ENCODE measurements at regions not wholly inside any gene's neighbourhood (a gene's known extent, or its start where the extent isn't known, plus 50 kb on each side); places are given as distances from the start of the nearest gene placed in this dataset.

DNA sequence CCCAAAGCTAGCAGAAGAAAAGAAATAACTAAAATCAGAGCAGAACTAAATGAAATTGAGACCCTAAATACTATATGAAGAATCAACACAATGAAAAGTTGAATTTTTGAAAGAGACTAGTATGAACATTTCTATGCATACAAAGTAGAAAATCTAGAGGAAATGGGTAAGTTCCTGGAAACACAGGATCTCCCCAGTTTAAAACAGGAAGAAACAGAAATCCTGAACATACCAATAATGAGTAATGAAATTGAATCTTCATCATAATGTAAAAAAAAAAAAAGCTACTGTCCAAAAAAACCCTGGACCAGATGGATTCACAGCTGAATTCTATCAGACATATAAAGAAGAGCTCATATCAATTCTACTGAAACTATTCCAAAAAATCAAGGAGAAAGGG lies 233.5 kb downstream of the PLPP3 start (continued):
- TF ChIP-seq, protein P1, sequence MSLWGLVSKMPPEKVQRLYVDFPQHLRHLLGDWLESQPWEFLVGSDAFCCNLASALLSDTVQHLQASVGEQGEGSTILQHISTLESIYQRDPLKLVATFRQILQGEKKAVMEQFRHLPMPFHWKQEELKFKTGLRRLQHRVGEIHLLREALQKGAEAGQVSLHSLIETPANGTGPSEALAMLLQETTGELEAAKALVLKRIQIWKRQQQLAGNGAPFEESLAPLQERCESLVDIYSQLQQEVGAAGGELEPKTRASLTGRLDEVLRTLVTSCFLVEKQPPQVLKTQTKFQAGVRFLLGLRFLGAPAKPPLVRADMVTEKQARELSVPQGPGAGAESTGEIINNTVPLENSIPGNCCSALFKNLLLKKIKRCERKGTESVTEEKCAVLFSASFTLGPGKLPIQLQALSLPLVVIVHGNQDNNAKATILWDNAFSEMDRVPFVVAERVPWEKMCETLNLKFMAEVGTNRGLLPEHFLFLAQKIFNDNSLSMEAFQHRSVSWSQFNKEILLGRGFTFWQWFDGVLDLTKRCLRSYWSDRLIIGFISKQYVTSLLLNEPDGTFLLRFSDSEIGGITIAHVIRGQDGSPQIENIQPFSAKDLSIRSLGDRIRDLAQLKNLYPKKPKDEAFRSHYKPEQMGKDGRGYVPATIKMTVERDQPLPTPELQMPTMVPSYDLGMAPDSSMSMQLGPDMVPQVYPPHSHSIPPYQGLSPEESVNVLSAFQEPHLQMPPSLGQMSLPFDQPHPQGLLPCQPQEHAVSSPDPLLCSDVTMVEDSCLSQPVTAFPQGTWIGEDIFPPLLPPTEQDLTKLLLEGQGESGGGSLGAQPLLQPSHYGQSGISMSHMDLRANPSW (CRISPR knock-in tag; conservative IDR thresholded peaks at IDR 0.05; ENCODE audit: low read depth) = no peak

- H3K27me3 Mint-ChIP-seq (ENCODE audit: low read depth) = no peaks in the 10 kb centered on the region
- POLR2A ChIA-PET = no interaction called here
- DNase-seq (ENCODE audit: low spot score) (no peak), ATAC-seq (no peak)
- H3K27ac Mint-ChIP-seq = no peak overlapping the region
- CTCF ChIA-PET = no interaction called here
- no peak overlapping the region for H3K4me3 Mint-ChIP-seq
- no peaks in the 10 kb centered on the region for H3K4me1 Mint-ChIP-seq
- peaks cover 20% of the 10 kb centered on the region for H3K9me3 Mint-ChIP-seq
- no peak for TF ChIP-seq PRDM15 (CRISPR knock-in tag; IDR thresholded peaks at IDR 0.05)
- no peak for TF ChIP-seq ZNF425 (CRISPR knock-in tag; conservative IDR thresholded peaks at IDR 0.05)
- no peak for TF ChIP-seq ZNF219 (CRISPR knock-in tag; IDR thresholded peaks at IDR 0.05; ENCODE audit: borderline replicate concordance)
- no peak for TF ChIP-seq MXD4 (CRISPR knock-in tag; IDR thresholded peaks at IDR 0.05; ENCODE audit: borderline replicate concordance)
- TF ChIP-seq SMAD4 (CRISPR knock-in tag; IDR thresholded peaks at IDR 0.05) = no peak
- H3K36me3 Mint-ChIP-seq = peaks cover 7% of the 10 kb centered on the region
Observed at GRCh38 chr1:56340977-56341376, 238.4 kb downstream of the PLPP3 start.

DNA sequence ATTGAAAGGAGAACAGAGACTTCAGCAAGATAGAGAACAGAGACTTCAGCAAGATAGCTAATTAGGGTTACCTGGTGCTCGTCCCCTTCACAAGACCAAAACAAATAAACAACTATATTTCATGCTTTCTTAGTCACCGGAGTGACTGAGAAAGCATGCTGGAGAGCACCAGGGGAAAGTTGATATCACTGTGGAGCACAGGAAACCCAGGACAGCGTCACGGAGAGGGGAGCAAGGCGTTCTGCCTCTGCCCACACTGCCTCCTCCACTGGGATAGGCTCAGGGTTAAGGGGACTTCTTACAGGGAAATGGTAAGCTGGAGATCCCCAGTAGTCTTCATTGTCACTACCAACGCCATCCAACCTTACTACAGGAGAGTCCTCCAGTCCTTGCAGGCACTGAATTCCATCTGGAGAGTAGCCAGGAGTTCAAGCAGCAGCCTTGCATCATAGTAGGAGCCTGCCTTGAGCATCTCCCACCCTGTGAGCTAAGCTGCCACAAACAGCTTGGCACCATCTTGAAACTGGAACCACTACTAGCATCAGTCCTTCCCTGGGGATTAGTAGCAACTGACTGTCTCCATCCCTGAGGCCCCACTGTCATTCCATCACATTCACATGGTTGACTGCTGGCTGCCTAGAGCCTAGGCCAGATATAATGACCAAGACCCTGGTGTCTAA lies 239.4 kb downstream of the PLPP3 start:
- CTCF ChIA-PET = no interaction called here
- H3K27me3 Mint-ChIP-seq (ENCODE audit: low read depth) = no peaks in the 10 kb centered on the region
- H3K36me3 Mint-ChIP-seq = peaks cover 7% of the 10 kb centered on the region
- ATAC-seq = no peak
- peaks cover 23% of the 10 kb centered on the region for H3K9me3 Mint-ChIP-seq
- POLR2A ChIA-PET = interaction anchor here (0.7 kb wide), 1 partner anchor 14 kb away, joined by 3 read pairs; no protein-coding TSS in a partner anchor
- H3K27ac Mint-ChIP-seq = no peak overlapping the region
- no peak overlapping the region for H3K4me3 Mint-ChIP-seq
- H3K4me1 Mint-ChIP-seq = no peaks in the 10 kb centered on the region
- DNase-seq (ENCODE audit: low spot score) = no peak
- TF ChIP-seq AFF4 (CRISPR knock-in tag; IDR thresholded peaks at IDR 0.05; ENCODE audit: borderline replicate concordance) (no peak), SMAD4 (CRISPR knock-in tag; IDR thresholded peaks at IDR 0.05) (no peak), FOXJ3 (CRISPR knock-in tag; IDR thresholded peaks at IDR 0.05; ENCODE audit: borderline replicate concordance) (no peak), CREB1 (CRISPR knock-in tag; IDR thresholded peaks at IDR 0.05) (no peak), ZNF219 (CRISPR knock-in tag; IDR thresholded peaks at IDR 0.05; ENCODE audit: borderline replicate concordance) (no peak), TEAD1 (CRISPR knock-in tag; IDR thresholded peaks at IDR 0.05) (no peak)
- TF ChIP-seq, protein P2, sequence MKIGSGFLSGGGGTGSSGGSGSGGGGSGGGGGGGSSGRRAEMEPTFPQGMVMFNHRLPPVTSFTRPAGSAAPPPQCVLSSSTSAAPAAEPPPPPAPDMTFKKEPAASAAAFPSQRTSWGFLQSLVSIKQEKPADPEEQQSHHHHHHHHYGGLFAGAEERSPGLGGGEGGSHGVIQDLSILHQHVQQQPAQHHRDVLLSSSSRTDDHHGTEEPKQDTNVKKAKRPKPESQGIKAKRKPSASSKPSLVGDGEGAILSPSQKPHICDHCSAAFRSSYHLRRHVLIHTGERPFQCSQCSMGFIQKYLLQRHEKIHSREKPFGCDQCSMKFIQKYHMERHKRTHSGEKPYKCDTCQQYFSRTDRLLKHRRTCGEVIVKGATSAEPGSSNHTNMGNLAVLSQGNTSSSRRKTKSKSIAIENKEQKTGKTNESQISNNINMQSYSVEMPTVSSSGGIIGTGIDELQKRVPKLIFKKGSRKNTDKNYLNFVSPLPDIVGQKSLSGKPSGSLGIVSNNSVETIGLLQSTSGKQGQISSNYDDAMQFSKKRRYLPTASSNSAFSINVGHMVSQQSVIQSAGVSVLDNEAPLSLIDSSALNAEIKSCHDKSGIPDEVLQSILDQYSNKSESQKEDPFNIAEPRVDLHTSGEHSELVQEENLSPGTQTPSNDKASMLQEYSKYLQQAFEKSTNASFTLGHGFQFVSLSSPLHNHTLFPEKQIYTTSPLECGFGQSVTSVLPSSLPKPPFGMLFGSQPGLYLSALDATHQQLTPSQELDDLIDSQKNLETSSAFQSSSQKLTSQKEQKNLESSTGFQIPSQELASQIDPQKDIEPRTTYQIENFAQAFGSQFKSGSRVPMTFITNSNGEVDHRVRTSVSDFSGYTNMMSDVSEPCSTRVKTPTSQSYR (CRISPR knock-in tag; IDR thresholded peaks at IDR 0.05) = no peak
- TF ChIP-seq, protein P3, sequence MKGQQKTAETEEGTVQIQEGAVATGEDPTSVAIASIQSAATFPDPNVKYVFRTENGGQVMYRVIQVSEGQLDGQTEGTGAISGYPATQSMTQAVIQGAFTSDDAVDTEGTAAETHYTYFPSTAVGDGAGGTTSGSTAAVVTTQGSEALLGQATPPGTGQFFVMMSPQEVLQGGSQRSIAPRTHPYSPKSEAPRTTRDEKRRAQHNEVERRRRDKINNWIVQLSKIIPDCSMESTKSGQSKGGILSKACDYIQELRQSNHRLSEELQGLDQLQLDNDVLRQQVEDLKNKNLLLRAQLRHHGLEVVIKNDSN (CRISPR knock-in tag; IDR thresholded peaks at IDR 0.05) = no peak
- TF ChIP-seq, protein P4, sequence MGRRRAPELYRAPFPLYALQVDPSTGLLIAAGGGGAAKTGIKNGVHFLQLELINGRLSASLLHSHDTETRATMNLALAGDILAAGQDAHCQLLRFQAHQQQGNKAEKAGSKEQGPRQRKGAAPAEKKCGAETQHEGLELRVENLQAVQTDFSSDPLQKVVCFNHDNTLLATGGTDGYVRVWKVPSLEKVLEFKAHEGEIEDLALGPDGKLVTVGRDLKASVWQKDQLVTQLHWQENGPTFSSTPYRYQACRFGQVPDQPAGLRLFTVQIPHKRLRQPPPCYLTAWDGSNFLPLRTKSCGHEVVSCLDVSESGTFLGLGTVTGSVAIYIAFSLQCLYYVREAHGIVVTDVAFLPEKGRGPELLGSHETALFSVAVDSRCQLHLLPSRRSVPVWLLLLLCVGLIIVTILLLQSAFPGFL (CRISPR knock-in tag; IDR thresholded peaks at IDR 0.05; ENCODE audit: borderline replicate concordance) = no peak
